Urothelium cell line (cell line): ENCODE measurements at regions not wholly inside any gene's neighbourhood (a gene's known extent, or its start where the extent isn't known, plus 50 kb on each side); places are given as distances from the start of the nearest gene placed in this dataset.
"Not testable (repeated sequence)": the region's sequence is repeated elsewhere in the genome, so short reads cannot be mapped to it uniquely, and the experiment has no call there.

Source experiments
- DNase-seq: peaks from one replicate; pipeline ENCODE4 v3.0.0; 2011; ENCODE audit warnings: low spot score, mixed read lengths
- FAIRE-seq: peaks from 2 replicates; lab custom pipeline; 2011; peaks lifted over from hg19 to GRCh38; lab: Jason Lieb, UNC

- FAIRE-seq (no peak), DNase-seq (no peak)
These were observed 600.5 kb downstream of the LTN1 start for GRCh38 chr21:28391938-28392849.

- no peak for FAIRE-seq
- DNase-seq: no peak
These were observed 605.5 kb downstream of the LTN1 start for GRCh38 chr21:28387220-28387619.

GRCh38 chr21:28385845-28386244 lies 606.8 kb downstream of the LTN1 start:
- no peak for FAIRE-seq
- DNase-seq: no peak

GRCh38 chr21:28381000-28381745 lies 611.5 kb downstream of the LTN1 start:
- FAIRE-seq: peak; percentile 58
- DNase-seq: not testable (repeated sequence)

GRCh38 chr21:28380241-28380640 lies 612.4 kb downstream of the LTN1 start:
- no peak for DNase-seq
- no peak for FAIRE-seq

- DNase-seq (no peak), FAIRE-seq (no peak)
These were observed 614.7 kb downstream of the LTN1 start for GRCh38 chr21:28378026-28378425.

GRCh38 chr21:28375708-28376385 lies 616.8 kb downstream of the LTN1 start:
- no peak for FAIRE-seq
- no peak for DNase-seq

GRCh38 chr21:28374881-28375280 lies 617.8 kb downstream of the LTN1 start:
- no peak for DNase-seq
- FAIRE-seq: no peak

- DNase-seq (no peak), FAIRE-seq (no peak)
These were observed 621.0 kb downstream of the LTN1 start for GRCh38 chr21:28371713-28372112.

- FAIRE-seq: no peak
- DNase-seq: no peak
These were observed 633.4 kb downstream of the LTN1 start for GRCh38 chr21:28359300-28359699.

GRCh38 chr21:28358702-28359101 lies 634.0 kb downstream of the LTN1 start:
- DNase-seq (no peak), FAIRE-seq (no peak)

- DNase-seq (no peak), FAIRE-seq (no peak)
These were observed 634.5 kb downstream of the LTN1 start for GRCh38 chr21:28358170-28358569.

- no peak for DNase-seq
- FAIRE-seq: no peak
These were observed 634.9 kb downstream of the LTN1 start for GRCh38 chr21:28357743-28358142.

GRCh38 chr21:28356422-28356821 lies 636.3 kb downstream of the LTN1 start:
- DNase-seq (no peak), FAIRE-seq (no peak)

- no peak for DNase-seq
- no peak for FAIRE-seq
These were observed 646.7 kb downstream of the LTN1 start for GRCh38 chr21:28345934-28346333.

- no peak for DNase-seq
- no peak for FAIRE-seq
These were observed 647.7 kb downstream of the LTN1 start for GRCh38 chr21:28344985-28345384.

- no peak for FAIRE-seq
- DNase-seq: no peak
These were observed 650.4 kb downstream of the LTN1 start for GRCh38 chr21:28342212-28342810.

- DNase-seq (no peak), FAIRE-seq (peak; percentile 20)
These were observed 653.3 kb downstream of the LTN1 start for GRCh38 chr21:28339403-28339802.

- FAIRE-seq (no peak), DNase-seq (no peak)
These were observed 653.9 kb downstream of the LTN1 start for GRCh38 chr21:28338701-28339305.

GRCh38 chr21:28337315-28337714 lies 655.4 kb downstream of the LTN1 start:
- FAIRE-seq (no peak), DNase-seq (no peak)

GRCh38 chr21:28336314-28336713 lies 656.4 kb downstream of the LTN1 start:
- DNase-seq: no peak
- no peak for FAIRE-seq
